ENCODE measurements at regions not wholly inside any gene's neighbourhood (a gene's known extent, or its start where the extent isn't known, plus 50 kb on each side); places are given as distances from the start of the nearest gene placed in this dataset.

DNA sequence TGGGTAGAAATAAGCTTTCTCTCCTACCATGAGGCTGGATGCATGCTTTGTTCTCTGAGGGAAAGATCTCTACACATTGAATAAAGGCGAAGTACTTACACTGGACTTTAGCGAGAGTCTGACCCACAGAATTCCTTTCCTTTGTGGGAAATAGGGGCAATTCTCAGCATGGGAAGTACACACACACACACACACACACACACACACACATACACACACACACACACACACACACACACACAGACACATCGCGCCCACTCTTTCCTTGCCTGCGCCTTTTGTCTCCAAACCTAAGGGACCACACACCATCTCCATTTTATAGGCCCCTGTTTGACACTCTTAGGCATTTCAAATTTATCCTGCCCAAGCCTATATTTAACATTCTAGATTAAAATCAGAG is 83.8 kb downstream of the LUZP4 start:
- H3K9me3 ChIP-seq (ENCODE audit: control insufficient read depth in 4 of 4, insufficient read depth in 3 of 4, low read length in 3 of 4) = peaks cover 0 to 3% (median 0%) of the 10 kb centered on the region in 4 donors
- peaks cover 0 to 9% (median 1%) of the 10 kb centered on the region in 5 donors for H3K4me1 ChIP-seq (ENCODE audit: control insufficient read depth in 5 of 5, insufficient read depth in 5 of 5, low read length in 5 of 5)
- no peak overlapping the region for H3K4me3 ChIP-seq
- WGBS, 2 donors = 81 to 94% methylated on average over 5 of the region's 5 CpGs
- TF ChIP-seq, protein P1, sequence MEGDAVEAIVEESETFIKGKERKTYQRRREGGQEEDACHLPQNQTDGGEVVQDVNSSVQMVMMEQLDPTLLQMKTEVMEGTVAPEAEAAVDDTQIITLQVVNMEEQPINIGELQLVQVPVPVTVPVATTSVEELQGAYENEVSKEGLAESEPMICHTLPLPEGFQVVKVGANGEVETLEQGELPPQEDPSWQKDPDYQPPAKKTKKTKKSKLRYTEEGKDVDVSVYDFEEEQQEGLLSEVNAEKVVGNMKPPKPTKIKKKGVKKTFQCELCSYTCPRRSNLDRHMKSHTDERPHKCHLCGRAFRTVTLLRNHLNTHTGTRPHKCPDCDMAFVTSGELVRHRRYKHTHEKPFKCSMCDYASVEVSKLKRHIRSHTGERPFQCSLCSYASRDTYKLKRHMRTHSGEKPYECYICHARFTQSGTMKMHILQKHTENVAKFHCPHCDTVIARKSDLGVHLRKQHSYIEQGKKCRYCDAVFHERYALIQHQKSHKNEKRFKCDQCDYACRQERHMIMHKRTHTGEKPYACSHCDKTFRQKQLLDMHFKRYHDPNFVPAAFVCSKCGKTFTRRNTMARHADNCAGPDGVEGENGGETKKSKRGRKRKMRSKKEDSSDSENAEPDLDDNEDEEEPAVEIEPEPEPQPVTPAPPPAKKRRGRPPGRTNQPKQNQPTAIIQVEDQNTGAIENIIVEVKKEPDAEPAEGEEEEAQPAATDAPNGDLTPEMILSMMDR (IDR thresholded peaks at IDR 0.05; ENCODE audit: control extremely low read depth, extremely low read depth) = no peak
- ATAC-seq (ENCODE audit: insufficient read depth, low FRiP score) (no peak), DNase-seq (no peak)
- no peak overlapping the region for H3K27ac ChIP-seq (ENCODE audit: low read depth in 1 of 2, low read length in 1 of 2)
- H3K36me3 ChIP-seq (ENCODE audit: control insufficient read depth in 4 of 4, insufficient read depth in 4 of 4, low read length in 4 of 4) = no peaks in the 10 kb centered on the region
- no peak overlapping the region for H3K9ac ChIP-seq (ENCODE audit: insufficient read depth in 1 of 2, low read length in 2 of 2)
- peaks cover 0 to 34% (median 13%) of the 10 kb centered on the region in 3 donors for H3K27me3 ChIP-seq (ENCODE audit: control insufficient read depth in 3 of 3, insufficient read depth in 3 of 3, low read length in 2 of 3)

DNA sequence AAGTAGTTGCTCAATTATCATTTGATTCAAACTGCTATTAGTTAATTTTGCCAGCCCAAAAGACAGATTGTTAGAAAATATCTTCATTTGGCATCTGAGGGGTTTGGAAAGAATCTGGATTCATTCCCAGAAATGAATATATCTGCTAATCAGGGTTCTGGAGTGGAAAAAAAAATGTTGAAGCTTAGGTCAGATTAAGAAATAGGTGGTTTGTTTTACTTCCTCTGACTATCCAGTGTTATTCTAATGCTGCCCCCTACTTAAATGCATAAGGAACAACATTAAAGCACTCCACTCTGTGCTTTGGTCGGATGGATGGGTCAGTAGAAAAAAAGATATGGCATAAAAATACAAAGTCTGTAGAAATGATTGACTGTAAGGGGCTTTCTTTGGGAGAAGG is 89.0 kb downstream of the LUZP4 start:
- H3K9me3 ChIP-seq (ENCODE audit: control insufficient read depth in 4 of 4, insufficient read depth in 3 of 4, low read length in 3 of 4) = peaks cover 0 to 3% (median 0%) of the 10 kb centered on the region in 4 donors
- ATAC-seq (ENCODE audit: insufficient read depth, low FRiP score) (no peak), DNase-seq (no peak)
- TF ChIP-seq, protein P1 (IDR thresholded peaks at IDR 0.05; ENCODE audit: control extremely low read depth, extremely low read depth) = no peak
- no peak overlapping the region for H3K4me3 ChIP-seq
- 27 to 43% methylated on average over 1 of the region's 1 CpG for WGBS, 2 donors
- H3K9ac ChIP-seq (ENCODE audit: insufficient read depth in 1 of 2, low read length in 2 of 2) = no peak overlapping the region
- H3K27me3 ChIP-seq (ENCODE audit: control insufficient read depth in 3 of 3, insufficient read depth in 3 of 3, low read length in 2 of 3) = peaks cover 0 to 25% (median 5%) of the 10 kb centered on the region in 3 donors
- H3K4me1 ChIP-seq (ENCODE audit: control insufficient read depth in 5 of 5, insufficient read depth in 5 of 5, low read length in 5 of 5) = no peaks in the 10 kb centered on the region
- H3K36me3 ChIP-seq (ENCODE audit: control insufficient read depth in 4 of 4, insufficient read depth in 4 of 4, low read length in 4 of 4) = no peaks in the 10 kb centered on the region
- no peak overlapping the region for H3K27ac ChIP-seq (ENCODE audit: low read depth in 1 of 2, low read length in 1 of 2)

DNA sequence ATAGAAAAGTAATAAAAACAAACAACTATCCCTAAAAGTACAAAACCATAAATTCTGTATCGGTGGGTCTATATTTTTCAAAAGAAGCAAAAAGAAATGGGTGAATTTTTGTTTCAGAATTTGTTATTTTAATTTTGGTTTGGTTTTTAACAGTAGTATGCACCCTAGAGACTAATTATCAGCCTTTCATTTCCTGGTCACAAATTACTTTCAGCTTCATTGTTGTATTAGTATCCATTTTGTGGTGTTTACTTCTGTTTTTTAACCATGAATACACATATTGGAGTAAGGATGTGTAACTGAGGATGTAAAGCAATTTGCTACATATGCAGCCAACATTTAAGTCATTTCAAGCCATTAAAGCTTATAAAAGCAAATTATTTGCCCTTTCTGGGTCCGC is 97.8 kb downstream of the LUZP4 start:
- H3K36me3 ChIP-seq (ENCODE audit: control insufficient read depth in 4 of 4, insufficient read depth in 4 of 4, low read length in 4 of 4) = no peaks in the 10 kb centered on the region
- TF ChIP-seq, protein P1 (IDR thresholded peaks at IDR 0.05; ENCODE audit: control extremely low read depth, extremely low read depth) = no peak
- 85 to 98% methylated on average over 2 of the region's 2 CpGs for WGBS, 2 donors
- no peaks in the 10 kb centered on the region for H3K9me3 ChIP-seq (ENCODE audit: control insufficient read depth in 4 of 4, insufficient read depth in 3 of 4, low read length in 3 of 4)
- ATAC-seq (ENCODE audit: insufficient read depth, low FRiP score) (no peak), DNase-seq (no peak)
- no peak overlapping the region for H3K27ac ChIP-seq (ENCODE audit: low read depth in 1 of 2, low read length in 1 of 2)
- no peak overlapping the region for H3K9ac ChIP-seq (ENCODE audit: insufficient read depth in 1 of 2, low read length in 2 of 2)
- H3K4me3 ChIP-seq = no peak overlapping the region
- H3K27me3 ChIP-seq (ENCODE audit: control insufficient read depth in 3 of 3, insufficient read depth in 3 of 3, low read length in 2 of 3) = peaks cover 0 to 26% (median 11%) of the 10 kb centered on the region in 3 donors
- H3K4me1 ChIP-seq (ENCODE audit: control insufficient read depth in 5 of 5, insufficient read depth in 5 of 5, low read length in 5 of 5) = peaks cover 0 to 8% (median 0%) of the 10 kb centered on the region in 5 donors

DNA sequence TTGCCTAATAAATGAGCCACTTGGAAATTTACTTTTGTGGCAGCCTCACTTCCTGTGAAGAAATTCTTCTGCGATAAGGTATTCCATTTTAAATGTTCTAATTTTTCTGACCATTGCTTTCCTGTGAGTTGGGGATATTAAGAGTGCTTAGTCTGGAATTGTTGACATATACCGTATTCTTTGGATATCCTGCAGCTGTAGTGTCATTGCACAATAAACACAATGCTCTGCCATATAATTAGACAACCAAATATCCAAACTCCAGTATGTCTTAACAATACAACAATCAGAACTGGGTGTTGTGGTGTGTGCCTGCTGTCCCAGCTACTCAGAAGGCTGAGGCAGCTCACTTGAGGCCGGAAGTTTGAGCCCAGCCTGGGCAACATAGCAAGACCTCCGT is 99.4 kb downstream of the LUZP4 start:
- no peak overlapping the region for H3K27ac ChIP-seq (ENCODE audit: low read depth in 1 of 2, low read length in 1 of 2)

More for the DNA sequence above, 99.4 kb downstream of the LUZP4 start:
- no peak for ATAC-seq (ENCODE audit: insufficient read depth, low FRiP score)
- peaks cover 0 to 8% (median 0%) of the 10 kb centered on the region in 5 donors for H3K4me1 ChIP-seq (ENCODE audit: control insufficient read depth in 5 of 5, insufficient read depth in 5 of 5, low read length in 5 of 5)
- H3K27me3 ChIP-seq (ENCODE audit: control insufficient read depth in 3 of 3, insufficient read depth in 3 of 3, low read length in 2 of 3) = peaks cover 0 to 27% (median 11%) of the 10 kb centered on the region in 3 donors
- no peaks in the 10 kb centered on the region for H3K9me3 ChIP-seq (ENCODE audit: control insufficient read depth in 4 of 4, insufficient read depth in 3 of 4, low read length in 3 of 4)
- H3K36me3 ChIP-seq (ENCODE audit: control insufficient read depth in 4 of 4, insufficient read depth in 4 of 4, low read length in 4 of 4) = no peaks in the 10 kb centered on the region
- H3K4me3 ChIP-seq = no peak overlapping the region
- H3K9ac ChIP-seq (ENCODE audit: insufficient read depth in 1 of 2, low read length in 2 of 2) = no peak overlapping the region
- TF ChIP-seq, protein P1 (IDR thresholded peaks at IDR 0.05; ENCODE audit: control extremely low read depth, extremely low read depth) = no peak
- 65 to 68% methylated on average over 4 of the region's 4 CpGs for WGBS, 2 donors
- peak in 2 of 3 donors; percentile 81 to 86 for DNase-seq
